T-helper 2 cell treated with Interferon-gamma antibody and Interleukin-4, amounts not matched to agents 5 μg/mL and 100 μg/mL, for 36 hours (primary cell): ENCODE measurements at regions not wholly inside any gene's neighbourhood (a gene's known extent, or its start where the extent isn't known, plus 50 kb on each side); places are given as distances from the start of the nearest gene placed in this dataset.

Source experiments
- DNase-seq: peaks from one replicate; pipeline ENCODE4 v3.0.0; 2021; ENCODE audit warnings: low spot score
- H3K27ac Mint-ChIP-seq: one replicate; pipeline ENCODE4 v1.8.0; 2021; ENCODE audit warnings: mild to moderate bottlenecking, mixed read lengths
- H3K27me3 Mint-ChIP-seq: one replicate; pipeline ENCODE4 v1.8.0; 2021; ENCODE audit warnings: low read depth, mixed read lengths
- H3K36me3 Mint-ChIP-seq: one replicate; pipeline ENCODE4 v1.8.0; 2021; ENCODE audit warnings: low read depth, mixed read lengths
- H3K4me1 Mint-ChIP-seq: one replicate; pipeline ENCODE4 v1.8.0; 2021; ENCODE audit warnings: low read depth, mixed read lengths
- H3K4me3 Mint-ChIP-seq: one replicate; pipeline ENCODE4 v1.8.0; 2022; ENCODE audit warnings: mild to moderate bottlenecking, moderate library complexity, mixed read lengths
- H3K9me3 Mint-ChIP-seq: one replicate; pipeline ENCODE4 v1.8.0; 2021; ENCODE audit warnings: mixed read lengths

DNA sequence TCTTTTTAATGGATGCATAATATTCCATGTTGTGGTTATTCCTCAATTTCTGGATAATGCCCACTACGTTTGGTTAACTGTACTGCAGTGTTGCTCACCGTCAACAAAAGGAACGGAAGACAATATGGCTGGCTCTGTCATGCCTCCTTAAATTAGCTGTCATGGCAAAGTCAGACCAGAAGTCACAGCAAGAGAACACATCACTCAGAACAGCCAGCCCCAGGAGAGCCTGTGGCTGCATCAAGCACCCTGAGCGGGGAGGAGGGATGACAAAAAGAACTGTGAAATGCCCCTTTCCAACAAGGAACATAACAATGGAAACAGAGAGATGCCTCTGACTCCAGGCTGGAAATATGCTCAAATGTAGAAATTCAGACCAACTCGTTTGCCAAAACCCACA lies 366.0 kb upstream of the ZNF507 start:
- DNase-seq: no peak
- Mint-ChIP-seq H3K4me1 (no peaks in the 10 kb centered on the region), H3K9me3 (peaks cover 19% of the 10 kb centered on the region), H3K27me3 (no peaks in the 10 kb centered on the region), H3K27ac (no peak overlapping the region), H3K36me3 (no peaks in the 10 kb centered on the region), H3K4me3 (no peak overlapping the region)

GRCh38 chr19:31979949-31980670 lies 365.3 kb upstream of the ZNF507 start:
- no peaks in the 10 kb centered on the region for H3K36me3 Mint-ChIP-seq
- no peaks in the 10 kb centered on the region for H3K4me1 Mint-ChIP-seq
- no peaks in the 10 kb centered on the region for H3K27me3 Mint-ChIP-seq
- no peak overlapping the region for H3K4me3 Mint-ChIP-seq
- no peak overlapping the region for H3K27ac Mint-ChIP-seq
- peaks cover 20% of the 10 kb centered on the region for H3K9me3 Mint-ChIP-seq
- DNase-seq: no peak

DNA sequence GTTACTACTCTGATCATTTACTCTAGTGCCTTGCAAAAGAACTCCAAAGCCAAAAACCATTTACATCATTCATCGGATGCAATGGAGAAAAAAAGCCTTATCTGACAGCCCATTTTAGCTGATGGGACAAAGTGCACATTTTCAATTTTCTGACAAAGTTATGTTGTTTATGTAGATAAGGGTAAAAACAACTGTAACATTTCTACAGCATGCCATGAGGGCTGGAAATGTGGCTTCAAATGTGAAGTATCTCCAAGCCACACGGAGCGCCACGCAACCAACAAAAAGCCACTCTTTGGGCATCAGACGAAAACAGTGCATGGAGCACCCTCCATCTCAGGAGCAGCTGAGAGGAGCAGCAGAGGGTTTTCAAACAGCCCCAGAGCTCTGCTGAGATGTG lies 364.6 kb upstream of the ZNF507 start:
- Mint-ChIP-seq H3K27me3 (no peaks in the 10 kb centered on the region), H3K27ac (no peak overlapping the region), H3K9me3 (peaks cover 25% of the 10 kb centered on the region), H3K4me3 (no peak overlapping the region), H3K4me1 (no peaks in the 10 kb centered on the region), H3K36me3 (no peaks in the 10 kb centered on the region)
- DNase-seq: no peak

DNA sequence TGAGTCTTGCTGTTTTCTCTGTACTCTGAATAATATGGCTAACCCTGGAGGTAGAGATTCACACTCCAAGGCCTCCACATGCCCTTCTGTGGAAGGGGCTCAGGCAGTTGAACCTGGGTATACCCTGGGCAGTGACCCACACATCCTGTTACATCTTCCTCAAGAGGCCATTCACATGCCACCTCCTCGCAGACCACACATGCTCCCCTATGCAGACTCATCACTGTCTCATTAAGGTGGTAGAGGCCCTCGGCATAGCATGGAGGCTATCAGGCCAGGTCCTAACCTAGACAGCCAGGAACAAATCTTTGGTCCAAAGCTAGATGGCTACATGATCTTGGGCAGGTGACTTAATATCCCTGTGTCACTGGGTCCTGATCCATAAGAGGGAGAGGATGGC lies 363.9 kb upstream of the ZNF507 start:
- no peaks in the 10 kb centered on the region for H3K36me3 Mint-ChIP-seq

GRCh38 chr19:31983647-31984046 lies 361.8 kb upstream of the ZNF507 start:
- Mint-ChIP-seq H3K9me3 (peaks cover 31% of the 10 kb centered on the region), H3K4me3 (no peak overlapping the region), H3K4me1 (no peaks in the 10 kb centered on the region), H3K27me3 (no peaks in the 10 kb centered on the region), H3K36me3 (no peaks in the 10 kb centered on the region), H3K27ac (no peak overlapping the region)
- DNase-seq: no peak

More for the DNA sequence above, 363.9 kb upstream of the ZNF507 start:
- Mint-ChIP-seq H3K27ac (no peak overlapping the region), H3K9me3 (peaks cover 25% of the 10 kb centered on the region), H3K4me1 (no peaks in the 10 kb centered on the region), H3K4me3 (no peak overlapping the region), H3K27me3 (no peaks in the 10 kb centered on the region)
- DNase-seq: no peak

DNA sequence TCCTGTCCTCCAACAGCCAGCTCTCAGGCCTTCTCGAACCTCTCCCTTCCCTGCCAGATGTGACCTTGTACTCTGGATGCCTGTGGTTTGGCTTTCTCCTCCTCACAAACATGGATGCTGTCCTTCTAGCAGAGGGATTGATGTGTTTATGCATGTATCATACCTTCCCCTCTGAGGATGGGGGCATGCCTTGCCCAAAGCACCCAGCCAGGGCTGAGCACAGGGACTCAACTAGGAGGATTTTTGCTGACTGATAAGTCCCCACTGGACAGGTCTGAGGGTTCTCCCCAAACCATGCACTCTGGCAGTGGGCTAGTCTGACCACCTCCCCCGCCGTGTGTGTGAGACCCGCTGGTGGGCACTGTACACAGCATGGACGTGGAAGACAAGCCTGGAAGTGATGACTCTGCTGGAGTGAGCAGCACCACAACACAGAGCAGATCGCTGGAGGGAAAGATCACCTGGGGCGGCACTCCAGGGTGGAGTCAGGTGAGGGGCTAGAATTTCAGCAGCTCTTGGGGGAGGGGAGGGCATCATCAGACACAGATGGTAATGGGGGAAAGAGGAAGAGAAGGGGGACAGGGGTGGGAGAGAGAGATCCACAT lies 360.3 kb upstream of the ZNF507 start:
- Mint-ChIP-seq H3K36me3 (no peaks in the 10 kb centered on the region), H3K27me3 (no peaks in the 10 kb centered on the region), H3K4me1 (no peaks in the 10 kb centered on the region), H3K4me3 (no peak overlapping the region), H3K9me3 (peaks cover 18% of the 10 kb centered on the region), H3K27ac (no peak overlapping the region)
- DNase-seq: no peak

GRCh38 chr19:31986951-31987350 lies 358.5 kb upstream of the ZNF507 start:
- no peak overlapping the region for H3K4me3 Mint-ChIP-seq
- no peaks in the 10 kb centered on the region for H3K27me3 Mint-ChIP-seq
- no peak overlapping the region for H3K27ac Mint-ChIP-seq
- H3K36me3 Mint-ChIP-seq: no peaks in the 10 kb centered on the region
- no peak for DNase-seq
- H3K9me3 Mint-ChIP-seq: peaks cover 14% of the 10 kb centered on the region
- H3K4me1 Mint-ChIP-seq: no peaks in the 10 kb centered on the region

GRCh38 chr19:31988256-31988655 lies 357.2 kb upstream of the ZNF507 start:
- Mint-ChIP-seq H3K27me3 (no peaks in the 10 kb centered on the region), H3K4me1 (no peaks in the 10 kb centered on the region), H3K4me3 (no peak overlapping the region), H3K27ac (no peak overlapping the region), H3K9me3 (peaks cover 14% of the 10 kb centered on the region), H3K36me3 (no peaks in the 10 kb centered on the region)
- no peak for DNase-seq

GRCh38 chr19:31991984-31992655 lies 353.3 kb upstream of the ZNF507 start:
- Mint-ChIP-seq H3K4me3 (no peak overlapping the region), H3K4me1 (no peaks in the 10 kb centered on the region), H3K27ac (no peak overlapping the region), H3K27me3 (no peaks in the 10 kb centered on the region), H3K36me3 (no peaks in the 10 kb centered on the region), H3K9me3 (peaks cover 5% of the 10 kb centered on the region)
- no peak for DNase-seq

- no peak overlapping the region for H3K4me3 Mint-ChIP-seq
- no peaks in the 10 kb centered on the region for H3K36me3 Mint-ChIP-seq
- DNase-seq: no peak
- no peaks in the 10 kb centered on the region for H3K27me3 Mint-ChIP-seq
- no peaks in the 10 kb centered on the region for H3K4me1 Mint-ChIP-seq
- peaks cover 4% of the 10 kb centered on the region for H3K9me3 Mint-ChIP-seq
- no peak overlapping the region for H3K27ac Mint-ChIP-seq
Measured at GRCh38 chr19:31992750-31993149, 352.7 kb upstream of the ZNF507 start.

- Mint-ChIP-seq H3K4me3 (no peak overlapping the region), H3K27ac (no peak overlapping the region), H3K27me3 (no peaks in the 10 kb centered on the region), H3K4me1 (no peaks in the 10 kb centered on the region), H3K9me3 (no peaks in the 10 kb centered on the region), H3K36me3 (no peaks in the 10 kb centered on the region)
- DNase-seq: no peak
Measured at GRCh38 chr19:31995546-31995945, 349.9 kb upstream of the ZNF507 start.

DNA sequence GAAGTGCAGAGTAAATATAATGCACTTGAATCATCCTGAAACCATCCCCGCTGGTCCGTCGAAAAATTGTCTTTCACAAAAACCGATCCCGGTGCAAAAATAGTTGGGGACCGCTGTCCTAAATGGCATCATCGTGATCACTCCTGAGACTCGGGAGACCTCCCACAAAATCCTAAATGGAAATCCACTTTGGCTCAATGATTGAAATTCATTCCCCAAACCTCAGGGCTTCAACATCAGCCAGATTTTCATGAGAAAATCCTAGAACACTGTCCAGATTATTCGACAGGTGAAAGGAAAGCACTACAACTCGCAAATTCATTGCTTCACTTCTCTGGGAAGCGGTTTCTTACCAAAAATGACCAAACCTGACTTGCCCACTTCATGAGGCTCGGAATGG lies 335.3 kb upstream of the ZNF507 start:
- Mint-ChIP-seq H3K9me3 (no peaks in the 10 kb centered on the region), H3K27me3 (no peaks in the 10 kb centered on the region), H3K4me3 (no peak overlapping the region), H3K27ac (no peak overlapping the region), H3K36me3 (no peaks in the 10 kb centered on the region), H3K4me1 (no peaks in the 10 kb centered on the region)
- DNase-seq: no peak

DNA sequence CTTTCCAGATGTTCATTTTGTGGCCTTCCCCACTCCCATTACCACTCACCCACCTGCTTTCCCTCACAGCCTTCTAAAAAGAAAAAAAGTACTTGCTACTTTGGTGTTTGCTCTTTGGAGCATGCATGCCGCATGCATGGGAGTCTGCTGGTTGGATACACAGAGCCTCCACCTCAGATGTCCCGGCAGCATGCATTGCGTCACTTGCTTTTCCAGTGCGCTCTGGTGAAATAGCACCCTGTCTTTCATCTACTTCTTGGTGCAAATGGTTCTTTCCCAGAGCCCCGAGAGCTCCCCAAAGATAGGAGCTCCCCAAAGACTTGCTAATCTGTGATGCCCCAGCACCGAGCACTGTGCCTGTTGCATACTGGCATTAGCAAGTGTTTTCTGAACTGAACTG lies 333.2 kb upstream of the ZNF507 start:
- DNase-seq: no peak
- H3K4me1 Mint-ChIP-seq: no peaks in the 10 kb centered on the region
- no peaks in the 10 kb centered on the region for H3K27me3 Mint-ChIP-seq
- no peaks in the 10 kb centered on the region for H3K9me3 Mint-ChIP-seq
- no peak overlapping the region for H3K4me3 Mint-ChIP-seq
- no peaks in the 10 kb centered on the region for H3K36me3 Mint-ChIP-seq
- H3K27ac Mint-ChIP-seq: no peak overlapping the region

- no peak overlapping the region for H3K4me3 Mint-ChIP-seq
- no peaks in the 10 kb centered on the region for H3K36me3 Mint-ChIP-seq
- no peaks in the 10 kb centered on the region for H3K9me3 Mint-ChIP-seq
- H3K4me1 Mint-ChIP-seq: no peaks in the 10 kb centered on the region
- DNase-seq: no peak
- H3K27ac Mint-ChIP-seq: no peak overlapping the region
- no peaks in the 10 kb centered on the region for H3K27me3 Mint-ChIP-seq
Measured at GRCh38 chr19:32012886-32013631, 332.4 kb upstream of the ZNF507 start.
